Left ventricle myocardium inferior (tissue), 1 donor: ENCODE measurements at regions not wholly inside any gene's neighbourhood (a gene's known extent, or its start where the extent isn't known, plus 50 kb on each side); places are given as distances from the start of the nearest gene placed in this dataset.

ENCODE experiments used
- DNase-seq: peaks from one replicate; pipeline ENCODE4 v3.0.0-alpha.2; 2020
- H3K27ac ChIP-seq: fragments of 200-600 bp; replicated peaks from 2 replicates; pipeline ENCODE4 v1.8.0; 2021
- H3K27me3 ChIP-seq: fragments of 200-600 bp; 2 replicates; pipeline ENCODE4 v1.8.0; 2021; ENCODE audit warnings: low read depth
- H3K36me3 ChIP-seq: fragments of 200-600 bp; 2 replicates; pipeline ENCODE4 v1.8.0; 2021
- H3K4me1 ChIP-seq: fragments of 200-600 bp; 2 replicates; pipeline ENCODE4 v1.8.0; 2021
- H3K4me3 ChIP-seq: fragments of 200-600 bp; 2 replicates; pipeline ENCODE4 v1.8.0; 2021; ENCODE audit warnings: mild to moderate bottlenecking, moderate library complexity
- H3K9me3 ChIP-seq: fragments of 200-600 bp; replicated peaks from 2 replicates; pipeline ENCODE4 v1.8.0; 2021
- intact Hi-C: fragments of 100-400 bp; cut with micrococcal nuclease; formaldehyde crosslinking; loops from one replicate; pipeline ENCODE4 v1.11.0; 2022
- TF ChIP-seq, protein P1 (sequence below): fragments of 200-600 bp; IDR thresholded peaks from 2 replicates; pipeline ENCODE4 v1.8.0; 2021; ENCODE audit warnings: antibody characterized with exemption, mild to moderate bottlenecking, borderline replicate concordance
- donor health status: DM: no; HTN: yes; CAD: no; lungs with severe emphysema.

- no peak for DNase-seq
- Histone ChIP-seq H3K27me3 (no peaks in the 10 kb centered on the region), H3K36me3 (no peaks in the 10 kb centered on the region), H3K9me3 (peaks cover 24% of the 10 kb centered on the region), H3K27ac (peak overlapping the region; percentile 48), H3K4me1 (peaks cover 29% of the 10 kb centered on the region), H3K4me3 (no peak overlapping the region)
- TF ChIP-seq, protein P1, sequence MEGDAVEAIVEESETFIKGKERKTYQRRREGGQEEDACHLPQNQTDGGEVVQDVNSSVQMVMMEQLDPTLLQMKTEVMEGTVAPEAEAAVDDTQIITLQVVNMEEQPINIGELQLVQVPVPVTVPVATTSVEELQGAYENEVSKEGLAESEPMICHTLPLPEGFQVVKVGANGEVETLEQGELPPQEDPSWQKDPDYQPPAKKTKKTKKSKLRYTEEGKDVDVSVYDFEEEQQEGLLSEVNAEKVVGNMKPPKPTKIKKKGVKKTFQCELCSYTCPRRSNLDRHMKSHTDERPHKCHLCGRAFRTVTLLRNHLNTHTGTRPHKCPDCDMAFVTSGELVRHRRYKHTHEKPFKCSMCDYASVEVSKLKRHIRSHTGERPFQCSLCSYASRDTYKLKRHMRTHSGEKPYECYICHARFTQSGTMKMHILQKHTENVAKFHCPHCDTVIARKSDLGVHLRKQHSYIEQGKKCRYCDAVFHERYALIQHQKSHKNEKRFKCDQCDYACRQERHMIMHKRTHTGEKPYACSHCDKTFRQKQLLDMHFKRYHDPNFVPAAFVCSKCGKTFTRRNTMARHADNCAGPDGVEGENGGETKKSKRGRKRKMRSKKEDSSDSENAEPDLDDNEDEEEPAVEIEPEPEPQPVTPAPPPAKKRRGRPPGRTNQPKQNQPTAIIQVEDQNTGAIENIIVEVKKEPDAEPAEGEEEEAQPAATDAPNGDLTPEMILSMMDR: no peak
- intact Hi-C loops: no loop called here
Observed at GRCh38 chr18:38635709-38636430, 1070.3 kb upstream of the CELF4 start.

GRCh38 chr18:38634117-38634516, 1068.5 kb upstream of the CELF4 start:
- peaks cover 7% of the 10 kb centered on the region for H3K9me3 ChIP-seq
- H3K27ac ChIP-seq: no peak overlapping the region
- intact Hi-C loops: no loop called here
- TF ChIP-seq, protein P1: no peak
- H3K36me3 ChIP-seq: no peaks in the 10 kb centered on the region
- no peaks in the 10 kb centered on the region for H3K27me3 ChIP-seq
- no peak overlapping the region for H3K4me3 ChIP-seq
- H3K4me1 ChIP-seq: peaks cover 29% of the 10 kb centered on the region
- no peak for DNase-seq

GRCh38 chr18:38633333-38633732, 1067.7 kb upstream of the CELF4 start:
- Histone ChIP-seq H3K27me3 (no peaks in the 10 kb centered on the region), H3K4me3 (no peak overlapping the region), H3K9me3 (no peaks in the 10 kb centered on the region), H3K36me3 (no peaks in the 10 kb centered on the region), H3K4me1 (peaks cover 29% of the 10 kb centered on the region), H3K27ac (no peak overlapping the region)
- intact Hi-C loops: no loop called here
- DNase-seq: no peak
- TF ChIP-seq, protein P1: no peak

GRCh38 chr18:38619129-38619528, 1053.5 kb upstream of the CELF4 start:
- DNase-seq: no peak
- no peaks in the 10 kb centered on the region for H3K4me1 ChIP-seq
- no peaks in the 10 kb centered on the region for H3K36me3 ChIP-seq
- TF ChIP-seq, protein P1: no peak
- H3K27ac ChIP-seq: no peak overlapping the region
- peaks cover 7% of the 10 kb centered on the region for H3K9me3 ChIP-seq
- intact Hi-C loops: no loop called here
- H3K27me3 ChIP-seq: no peaks in the 10 kb centered on the region
- no peak overlapping the region for H3K4me3 ChIP-seq

DNA sequence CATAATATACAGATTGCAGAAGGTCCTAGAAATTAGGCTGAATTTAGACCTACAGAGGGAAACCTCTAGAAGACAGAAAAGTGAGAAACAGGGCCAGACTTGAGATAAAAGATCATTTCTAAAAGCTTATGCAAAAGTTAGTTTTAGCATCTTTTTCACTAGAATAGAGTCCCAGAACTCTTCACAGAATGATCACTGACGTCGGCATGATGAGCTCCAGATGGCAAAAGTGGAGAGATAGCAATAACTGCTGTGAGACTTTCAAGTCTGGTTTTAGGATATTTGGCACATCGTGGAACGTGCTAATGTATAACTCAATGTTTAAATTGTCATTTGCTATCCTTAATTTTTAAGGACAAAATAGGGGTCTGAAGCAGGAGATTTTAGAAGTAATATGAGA, 1050.7 kb upstream of the CELF4 start:
- H3K4me3 ChIP-seq: no peak overlapping the region
- no peak overlapping the region for H3K27ac ChIP-seq
- no peaks in the 10 kb centered on the region for H3K9me3 ChIP-seq
- DNase-seq: no peak
- H3K36me3 ChIP-seq: no peaks in the 10 kb centered on the region
- intact Hi-C loops: no loop called here
- TF ChIP-seq, protein P1: no peak
- no peaks in the 10 kb centered on the region for H3K27me3 ChIP-seq
- no peaks in the 10 kb centered on the region for H3K4me1 ChIP-seq
